GM19438 (cell line): ENCODE measurements at regions not wholly inside any gene's neighbourhood (a gene's known extent, or its start where the extent isn't known, plus 50 kb on each side); places are given as distances from the start of the nearest gene placed in this dataset.

Experiments used
- ATAC-seq: cut with Tn5 transposase; IDR thresholded peaks from one replicate; pipeline ENCODE4 v1.9.1; 2021; ENCODE audit warnings: low read depth; ENCODE audit not compliant: unreplicated experiment

GRCh38 chr18:78643981-78644380, 335.6 kb upstream of the SALL3 start:
- no peak for ATAC-seq

- ATAC-seq: no peak
Observed at GRCh38 chr18:78645216-78645615, 334.4 kb upstream of the SALL3 start.

- no peak for ATAC-seq
Observed at GRCh38 chr18:78647018-78647417, 332.6 kb upstream of the SALL3 start.

- ATAC-seq: no peak
Observed at GRCh38 chr18:78649421-78649820, 330.2 kb upstream of the SALL3 start.

- no peak for ATAC-seq
Observed at GRCh38 chr18:78650926-78651325, 328.7 kb upstream of the SALL3 start.

GRCh38 chr18:78652001-78652545, 327.5 kb upstream of the SALL3 start:
- ATAC-seq: no peak

- no peak for ATAC-seq
Observed at GRCh38 chr18:78655921-78656320, 323.7 kb upstream of the SALL3 start.

GRCh38 chr18:78656346-78656925, 323.2 kb upstream of the SALL3 start:
- no peak for ATAC-seq

- no peak for ATAC-seq
Observed at GRCh38 chr18:78658531-78658930, 321.1 kb upstream of the SALL3 start.

- ATAC-seq: no peak
Observed at GRCh38 chr18:78659057-78659456, 320.6 kb upstream of the SALL3 start.

- no peak for ATAC-seq
Observed at GRCh38 chr18:78659748-78660147, 319.9 kb upstream of the SALL3 start.

GRCh38 chr18:78660311-78660710, 319.3 kb upstream of the SALL3 start:
- ATAC-seq: no peak

GRCh38 chr18:78661316-78661715, 318.3 kb upstream of the SALL3 start:
- ATAC-seq: no peak

- ATAC-seq: no peak
Observed at GRCh38 chr18:78662879-78663278, 316.7 kb upstream of the SALL3 start.

- no peak for ATAC-seq
Observed at GRCh38 chr18:78664048-78664447, 315.6 kb upstream of the SALL3 start.

- ATAC-seq: no peak
Observed at GRCh38 chr18:78664848-78665247, 314.8 kb upstream of the SALL3 start.

- no peak for ATAC-seq
Observed at GRCh38 chr18:78665644-78666043, 314.0 kb upstream of the SALL3 start.

- ATAC-seq: no peak
Observed at GRCh38 chr18:78666666-78667335, 312.8 kb upstream of the SALL3 start.

- ATAC-seq: no peak
Observed at GRCh38 chr18:78670778-78671391, 308.7 kb upstream of the SALL3 start.

- ATAC-seq: no peak
Observed at GRCh38 chr18:78671551-78671950, 308.1 kb upstream of the SALL3 start.

GRCh38 chr18:78672862-78673446, 306.7 kb upstream of the SALL3 start:
- no peak for ATAC-seq
